ENCODE measurements at regions not wholly inside any gene's neighbourhood (a gene's known extent, or its start where the extent isn't known, plus 50 kb on each side); places are given as distances from the start of the nearest gene placed in this dataset.

DNA sequence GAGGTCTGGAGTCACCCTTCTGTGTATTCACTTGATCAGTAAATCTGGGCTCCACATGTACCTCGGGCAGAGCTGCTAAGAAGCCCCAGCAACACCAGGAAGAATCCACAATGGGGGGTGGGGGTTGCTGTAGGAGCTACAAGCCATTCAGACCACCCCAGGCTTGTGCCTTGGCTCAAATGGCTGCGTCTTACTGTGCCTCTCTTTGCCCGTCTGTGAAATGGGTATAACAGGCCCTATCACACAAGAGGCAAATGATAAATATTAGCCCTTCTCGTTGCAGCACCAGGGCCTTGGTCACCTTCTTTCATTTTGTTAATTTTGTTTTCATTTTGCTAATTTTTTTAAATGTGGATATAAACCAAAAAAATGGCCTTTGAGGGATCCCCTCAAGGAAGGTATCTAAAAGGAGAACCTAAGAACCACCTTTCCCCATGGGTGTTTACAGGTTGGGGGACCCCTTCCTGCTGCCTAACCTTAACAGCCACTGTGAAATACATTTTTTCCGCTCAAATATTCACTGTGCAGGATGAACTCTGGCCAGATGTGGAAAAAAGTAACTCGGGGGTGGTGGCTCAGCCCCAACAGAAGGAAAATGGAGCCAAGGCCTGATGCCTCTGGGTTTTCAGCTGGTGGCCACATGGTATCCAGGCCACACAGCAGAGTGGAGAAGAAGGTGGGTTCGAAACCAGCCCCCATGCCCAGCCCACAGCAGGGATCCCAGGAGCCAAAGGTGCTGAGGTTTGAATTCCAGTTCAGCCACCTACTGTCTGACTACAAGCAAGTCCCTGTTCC is 284.0 kb downstream of the MN1 start:
- Histone ChIP-seq H3K9me3 (no peaks in the 10 kb centered on the region), H3K27ac (no peak overlapping the region), H3K4me1 (ENCODE audit: control insufficient read depth in 1 of 2, insufficient read depth in 1 of 2, low read depth in 1 of 2, low read length in 1 of 2) (no peaks in the 10 kb centered on the region), H3K36me3 (no peaks in the 10 kb centered on the region), H3K4me3 (ENCODE audit: low read depth in 1 of 2, low read length in 1 of 2) (no peak overlapping the region), H3K27me3 (no peaks in the 10 kb centered on the region)
- TF ChIP-seq, protein P1, sequence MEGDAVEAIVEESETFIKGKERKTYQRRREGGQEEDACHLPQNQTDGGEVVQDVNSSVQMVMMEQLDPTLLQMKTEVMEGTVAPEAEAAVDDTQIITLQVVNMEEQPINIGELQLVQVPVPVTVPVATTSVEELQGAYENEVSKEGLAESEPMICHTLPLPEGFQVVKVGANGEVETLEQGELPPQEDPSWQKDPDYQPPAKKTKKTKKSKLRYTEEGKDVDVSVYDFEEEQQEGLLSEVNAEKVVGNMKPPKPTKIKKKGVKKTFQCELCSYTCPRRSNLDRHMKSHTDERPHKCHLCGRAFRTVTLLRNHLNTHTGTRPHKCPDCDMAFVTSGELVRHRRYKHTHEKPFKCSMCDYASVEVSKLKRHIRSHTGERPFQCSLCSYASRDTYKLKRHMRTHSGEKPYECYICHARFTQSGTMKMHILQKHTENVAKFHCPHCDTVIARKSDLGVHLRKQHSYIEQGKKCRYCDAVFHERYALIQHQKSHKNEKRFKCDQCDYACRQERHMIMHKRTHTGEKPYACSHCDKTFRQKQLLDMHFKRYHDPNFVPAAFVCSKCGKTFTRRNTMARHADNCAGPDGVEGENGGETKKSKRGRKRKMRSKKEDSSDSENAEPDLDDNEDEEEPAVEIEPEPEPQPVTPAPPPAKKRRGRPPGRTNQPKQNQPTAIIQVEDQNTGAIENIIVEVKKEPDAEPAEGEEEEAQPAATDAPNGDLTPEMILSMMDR (IDR thresholded peaks at IDR 0.05) = no peak

DNA sequence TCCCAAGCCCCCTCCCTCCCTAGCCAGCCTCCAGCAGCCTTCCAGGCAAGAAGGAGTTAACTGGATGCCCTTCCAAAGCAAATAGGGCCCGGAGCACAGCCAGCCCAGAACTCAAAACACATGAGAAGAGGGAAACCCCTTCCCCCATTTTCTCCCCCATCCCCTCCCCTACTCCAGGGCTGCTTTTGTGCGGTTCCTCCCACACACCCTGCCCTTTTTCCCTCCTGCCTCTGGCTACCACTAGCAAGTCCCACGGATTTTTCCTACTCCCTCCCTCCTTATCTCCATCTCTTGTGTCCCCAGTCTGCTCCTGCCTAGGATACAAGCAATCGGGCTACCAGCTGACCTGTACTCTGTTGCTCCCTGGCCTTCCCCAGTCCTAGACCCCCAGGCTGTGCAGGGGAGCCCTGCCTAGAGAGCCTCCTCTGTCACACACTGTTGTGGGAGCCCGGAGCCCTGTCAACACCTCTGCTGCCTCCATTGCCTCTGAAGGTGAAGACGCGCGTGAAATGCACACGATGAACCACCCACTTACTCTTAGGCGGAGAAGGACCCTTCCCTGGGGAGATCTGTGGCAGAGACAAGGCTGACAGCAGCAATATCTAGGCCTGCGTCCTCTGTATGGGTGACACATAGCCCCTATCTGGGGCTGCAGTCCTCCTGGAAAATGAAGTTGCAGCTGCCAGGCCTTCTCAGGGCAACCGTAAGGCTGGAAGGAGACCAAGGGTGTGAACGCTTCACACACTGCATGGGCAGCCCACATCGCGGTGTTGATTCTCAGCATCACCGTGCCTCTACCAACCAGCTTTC is 282.8 kb downstream of the MN1 start:
- Histone ChIP-seq H3K4me1 (ENCODE audit: control insufficient read depth in 1 of 2, insufficient read depth in 1 of 2, low read depth in 1 of 2, low read length in 1 of 2) (no peaks in the 10 kb centered on the region), H3K4me3 (ENCODE audit: low read depth in 1 of 2, low read length in 1 of 2) (no peak overlapping the region), H3K9me3 (no peaks in the 10 kb centered on the region), H3K36me3 (no peaks in the 10 kb centered on the region), H3K27me3 (no peaks in the 10 kb centered on the region), H3K27ac (no peak overlapping the region)
- TF ChIP-seq, protein P1 (IDR thresholded peaks at IDR 0.05) = no peak

DNA sequence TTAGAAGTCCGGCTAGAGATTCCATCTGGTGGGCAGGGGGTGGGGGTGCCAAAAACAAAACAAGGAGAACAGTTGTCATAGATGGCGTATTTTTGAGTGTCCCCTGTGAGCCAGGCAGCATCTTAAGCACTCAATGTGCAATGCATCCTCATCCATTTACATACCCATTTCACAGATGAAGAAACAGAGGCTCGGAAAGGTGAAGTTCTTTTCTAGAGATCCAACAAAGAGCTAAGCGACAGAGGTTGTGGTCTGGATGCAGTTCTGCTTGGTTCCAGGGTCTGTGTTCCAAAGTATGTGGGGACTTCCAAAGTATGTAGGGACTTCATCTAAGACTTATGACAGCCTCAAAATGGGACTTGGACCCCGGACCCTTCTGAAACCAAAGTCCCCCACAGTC is 277.8 kb downstream of the MN1 start:
- H3K27me3 ChIP-seq = no peaks in the 10 kb centered on the region
- no peaks in the 10 kb centered on the region for H3K9me3 ChIP-seq
- no peak overlapping the region for H3K4me3 ChIP-seq (ENCODE audit: low read depth in 1 of 2, low read length in 1 of 2)
- no peak overlapping the region for H3K27ac ChIP-seq
- TF ChIP-seq, protein P1 (IDR thresholded peaks at IDR 0.05) = no peak
- H3K36me3 ChIP-seq = no peaks in the 10 kb centered on the region
- no peaks in the 10 kb centered on the region for H3K4me1 ChIP-seq (ENCODE audit: control insufficient read depth in 1 of 2, insufficient read depth in 1 of 2, low read depth in 1 of 2, low read length in 1 of 2)

DNA sequence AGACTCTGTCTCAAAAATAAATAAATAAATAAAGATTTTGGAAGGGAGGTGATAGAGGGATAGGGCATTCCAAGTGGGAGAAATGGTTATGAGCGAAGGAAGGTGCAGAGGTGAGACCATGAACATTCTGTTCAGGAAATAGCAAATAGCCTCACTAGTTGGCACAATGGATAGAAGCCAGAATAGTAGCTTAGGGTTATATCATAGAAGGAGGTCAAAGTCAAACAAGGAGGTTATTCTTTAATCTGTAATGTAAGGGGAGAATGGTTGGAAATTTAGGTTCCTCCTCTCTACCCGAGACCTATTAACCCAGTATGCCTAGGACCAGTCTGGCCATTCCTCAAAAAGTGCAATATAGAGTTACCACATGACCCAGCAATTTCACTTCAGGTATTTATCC is 275.8 kb downstream of the MN1 start:
- Histone ChIP-seq H3K27me3 (no peaks in the 10 kb centered on the region), H3K9me3 (no peaks in the 10 kb centered on the region)

DNA sequence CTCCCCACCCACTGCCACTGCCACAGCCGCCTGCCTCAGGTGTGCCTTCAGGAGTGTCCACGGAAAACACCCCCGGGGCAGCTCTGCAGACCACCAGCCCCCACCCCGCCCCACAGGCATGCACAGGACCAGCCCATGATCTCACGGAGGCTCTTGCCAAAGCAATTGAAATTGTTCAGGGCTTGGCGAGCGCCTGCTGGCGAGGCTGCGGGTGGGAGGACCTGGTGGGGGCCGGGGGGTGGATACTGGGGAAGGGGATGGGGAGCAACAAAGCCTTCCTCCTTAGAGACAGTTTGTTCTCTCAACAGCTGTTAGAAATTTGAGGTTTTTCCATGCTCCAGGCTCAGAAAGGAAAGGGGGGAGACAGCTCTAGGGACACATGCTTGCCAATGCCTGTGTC is 274.7 kb downstream of the MN1 start:
- Histone ChIP-seq H3K27me3 (no peaks in the 10 kb centered on the region), H3K36me3 (no peaks in the 10 kb centered on the region)

More for the DNA sequence above, 275.8 kb downstream of the MN1 start:
- Histone ChIP-seq H3K27ac (no peak overlapping the region), H3K4me3 (ENCODE audit: low read depth in 1 of 2, low read length in 1 of 2) (no peak overlapping the region), H3K4me1 (ENCODE audit: control insufficient read depth in 1 of 2, insufficient read depth in 1 of 2, low read depth in 1 of 2, low read length in 1 of 2) (no peaks in the 10 kb centered on the region), H3K36me3 (no peaks in the 10 kb centered on the region)
- TF ChIP-seq, protein P1 (IDR thresholded peaks at IDR 0.05) = no peak

More for the DNA sequence above, 274.7 kb downstream of the MN1 start:
- TF ChIP-seq, protein P1 (IDR thresholded peaks at IDR 0.05) = no peak
- Histone ChIP-seq H3K4me3 (ENCODE audit: low read depth in 1 of 2, low read length in 1 of 2) (no peak overlapping the region), H3K4me1 (ENCODE audit: control insufficient read depth in 1 of 2, insufficient read depth in 1 of 2, low read depth in 1 of 2, low read length in 1 of 2) (no peaks in the 10 kb centered on the region), H3K9me3 (no peaks in the 10 kb centered on the region), H3K27ac (no peak overlapping the region)
